ENCODE measurements at regions not wholly inside any gene's neighbourhood (a gene's known extent, or its start where the extent isn't known, plus 50 kb on each side); places are given as distances from the start of the nearest gene placed in this dataset.

DNA sequence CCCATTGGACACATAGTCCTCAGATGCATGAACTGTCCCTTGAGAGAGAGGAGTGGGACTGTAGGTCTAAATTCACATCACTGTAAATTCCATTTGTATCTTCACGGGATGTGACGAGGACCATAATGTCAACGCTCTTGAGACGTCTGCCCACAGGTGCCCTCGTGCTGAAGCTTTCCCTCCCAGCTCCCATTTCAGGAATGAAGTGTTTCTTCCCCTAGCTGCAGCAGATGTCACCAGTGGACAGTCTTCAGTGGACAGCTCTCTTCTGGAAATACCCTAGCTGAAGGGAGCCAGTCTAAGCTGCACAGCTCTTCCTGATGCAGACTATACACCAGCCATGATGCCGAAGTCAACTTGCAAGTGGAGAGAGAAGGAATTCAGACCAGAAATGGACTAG is 217.4 kb upstream of the ECI2 start:
- DNase-seq (ENCODE audit: insufficient read length, low spot score) = no peak
- no peak for FAIRE-seq
- TF ChIP-seq, protein P1, sequence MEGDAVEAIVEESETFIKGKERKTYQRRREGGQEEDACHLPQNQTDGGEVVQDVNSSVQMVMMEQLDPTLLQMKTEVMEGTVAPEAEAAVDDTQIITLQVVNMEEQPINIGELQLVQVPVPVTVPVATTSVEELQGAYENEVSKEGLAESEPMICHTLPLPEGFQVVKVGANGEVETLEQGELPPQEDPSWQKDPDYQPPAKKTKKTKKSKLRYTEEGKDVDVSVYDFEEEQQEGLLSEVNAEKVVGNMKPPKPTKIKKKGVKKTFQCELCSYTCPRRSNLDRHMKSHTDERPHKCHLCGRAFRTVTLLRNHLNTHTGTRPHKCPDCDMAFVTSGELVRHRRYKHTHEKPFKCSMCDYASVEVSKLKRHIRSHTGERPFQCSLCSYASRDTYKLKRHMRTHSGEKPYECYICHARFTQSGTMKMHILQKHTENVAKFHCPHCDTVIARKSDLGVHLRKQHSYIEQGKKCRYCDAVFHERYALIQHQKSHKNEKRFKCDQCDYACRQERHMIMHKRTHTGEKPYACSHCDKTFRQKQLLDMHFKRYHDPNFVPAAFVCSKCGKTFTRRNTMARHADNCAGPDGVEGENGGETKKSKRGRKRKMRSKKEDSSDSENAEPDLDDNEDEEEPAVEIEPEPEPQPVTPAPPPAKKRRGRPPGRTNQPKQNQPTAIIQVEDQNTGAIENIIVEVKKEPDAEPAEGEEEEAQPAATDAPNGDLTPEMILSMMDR (IDR thresholded peaks at IDR 0.05; ENCODE audit: insufficient read depth, missing control alignments) = no peak

DNA sequence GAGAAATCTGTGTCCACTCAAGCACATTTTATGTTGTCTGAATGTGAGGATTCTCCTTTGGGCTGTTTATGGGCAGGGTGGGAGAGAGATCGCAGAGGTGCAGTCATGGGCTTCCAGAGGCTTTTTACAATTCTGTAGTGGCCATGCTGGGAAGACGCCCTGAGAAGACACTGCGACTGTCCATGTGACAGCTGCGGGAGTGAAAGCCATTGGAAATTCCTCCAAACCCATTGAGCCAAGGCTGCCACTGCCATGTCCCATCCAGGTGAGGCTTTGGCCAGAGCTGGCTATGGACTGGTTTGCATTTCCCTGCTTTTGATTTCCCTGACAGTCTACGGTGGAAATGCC is 216.9 kb upstream of the ECI2 start:
- no peak for DNase-seq (ENCODE audit: insufficient read length, low spot score)
- FAIRE-seq = no peak
- TF ChIP-seq, protein P1 (IDR thresholded peaks at IDR 0.05; ENCODE audit: insufficient read depth, missing control alignments) = no peak

DNA sequence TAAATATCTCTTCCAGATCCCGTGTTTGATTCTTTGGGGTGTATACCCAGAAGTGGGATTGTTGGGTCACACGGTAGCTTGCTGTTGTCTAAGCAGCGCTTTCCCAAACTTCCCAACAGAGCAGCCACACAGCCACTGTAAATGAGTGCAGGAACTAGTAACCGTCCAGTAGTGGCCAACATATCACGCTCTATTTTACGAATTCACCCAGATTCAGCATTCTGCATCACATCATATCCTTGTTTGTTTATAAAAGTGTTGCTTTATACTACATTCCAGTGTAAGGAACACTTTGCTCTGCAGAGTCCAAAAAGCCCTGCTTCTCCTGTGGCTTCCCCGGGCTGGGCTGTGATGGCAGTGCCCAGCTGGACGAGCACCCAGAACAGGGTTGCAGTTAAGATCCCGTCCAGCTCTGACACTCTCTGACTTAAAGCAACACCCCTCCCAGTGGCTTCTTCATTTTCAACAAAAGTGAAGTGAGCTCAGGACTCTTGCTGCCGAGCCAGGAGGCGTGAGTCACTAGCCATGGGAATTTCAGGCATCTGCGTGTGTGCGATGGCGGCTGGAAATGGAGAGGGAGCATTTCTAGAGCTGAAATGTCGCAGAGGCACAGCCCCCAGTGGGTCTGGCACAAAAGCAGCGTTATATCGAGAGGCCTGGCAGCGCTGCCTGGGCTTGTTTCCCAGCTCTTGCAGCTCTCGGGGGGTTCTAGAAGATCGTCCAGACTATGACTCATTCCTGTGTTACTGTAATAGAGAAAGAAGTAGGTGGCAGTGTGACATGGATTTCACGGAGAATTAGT is 216.3 kb upstream of the ECI2 start:
- TF ChIP-seq, protein P1 (IDR thresholded peaks at IDR 0.05; ENCODE audit: insufficient read depth, missing control alignments) = no peak
- no peak for DNase-seq (ENCODE audit: insufficient read length, low spot score)
- no peak for FAIRE-seq

DNA sequence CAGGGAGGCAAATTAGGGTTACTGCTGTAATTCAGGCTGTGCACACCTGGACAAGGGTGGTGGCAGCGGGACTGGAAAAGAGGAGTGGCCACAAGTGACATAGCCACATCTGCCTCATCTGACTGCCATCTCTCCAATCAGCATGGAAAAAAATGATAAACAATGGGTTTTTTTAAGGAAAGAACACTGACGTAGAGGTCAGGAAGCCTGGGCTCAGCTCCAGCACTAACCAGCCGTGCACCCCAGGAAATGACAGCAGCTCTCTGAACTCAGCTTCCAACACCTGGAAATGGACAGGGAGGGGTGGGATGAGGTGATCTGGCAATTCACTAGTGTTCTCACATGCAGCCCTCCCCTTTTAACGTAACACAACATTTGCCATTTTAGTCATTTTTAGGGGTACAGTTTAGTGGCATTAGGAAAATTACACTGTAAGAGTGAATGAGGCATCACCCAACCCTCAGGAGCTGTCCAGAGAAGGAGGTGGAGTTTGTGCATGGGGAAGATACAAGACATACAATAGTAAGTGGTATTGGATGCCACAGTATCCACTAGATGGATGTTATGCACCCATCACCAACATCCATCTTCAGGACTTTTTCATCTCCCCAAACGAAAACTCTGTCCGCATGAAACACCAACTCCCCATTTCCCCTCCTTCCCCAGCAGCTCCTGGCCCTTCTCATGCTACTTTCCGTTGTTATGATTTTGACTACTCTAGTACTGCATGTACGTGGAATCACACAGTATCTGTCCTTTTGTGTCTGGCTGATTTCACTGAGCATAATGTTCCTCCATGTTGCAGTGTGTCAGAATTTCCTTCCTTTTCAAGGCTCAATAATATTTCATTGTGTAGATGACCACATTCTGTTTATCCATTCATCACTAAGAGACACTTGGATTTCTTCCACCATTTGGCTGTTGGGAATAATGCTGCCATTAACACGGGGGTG is 215.5 kb upstream of the ECI2 start:
- DNase-seq (ENCODE audit: insufficient read length, low spot score) (no peak), FAIRE-seq (no peak)
- TF ChIP-seq, protein P1 (IDR thresholded peaks at IDR 0.05; ENCODE audit: insufficient read depth, missing control alignments) = no peak

DNA sequence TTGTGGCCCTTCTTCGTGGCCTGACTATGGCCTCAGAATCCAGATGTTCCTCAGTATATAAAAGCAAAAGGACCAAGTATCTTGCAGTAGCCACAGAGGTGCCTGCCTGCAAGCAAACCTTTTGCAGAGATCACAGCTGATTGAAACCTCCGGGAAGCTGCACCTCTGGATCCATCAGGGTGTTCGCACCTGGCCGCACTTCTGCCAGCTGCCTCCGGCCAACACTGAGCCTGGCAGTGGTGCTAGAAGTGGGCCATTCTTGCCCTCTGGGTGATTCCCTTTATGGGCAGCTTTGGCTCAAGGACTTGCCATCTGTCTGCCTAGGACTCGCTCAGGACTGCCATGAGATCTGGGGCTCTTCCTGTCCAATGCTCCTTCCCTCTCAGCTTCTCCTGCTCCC is 214.6 kb upstream of the ECI2 start:
- FAIRE-seq (no peak), DNase-seq (ENCODE audit: insufficient read length, low spot score) (no peak)
- TF ChIP-seq, protein P1 (IDR thresholded peaks at IDR 0.05; ENCODE audit: insufficient read depth, missing control alignments) = no peak

DNA sequence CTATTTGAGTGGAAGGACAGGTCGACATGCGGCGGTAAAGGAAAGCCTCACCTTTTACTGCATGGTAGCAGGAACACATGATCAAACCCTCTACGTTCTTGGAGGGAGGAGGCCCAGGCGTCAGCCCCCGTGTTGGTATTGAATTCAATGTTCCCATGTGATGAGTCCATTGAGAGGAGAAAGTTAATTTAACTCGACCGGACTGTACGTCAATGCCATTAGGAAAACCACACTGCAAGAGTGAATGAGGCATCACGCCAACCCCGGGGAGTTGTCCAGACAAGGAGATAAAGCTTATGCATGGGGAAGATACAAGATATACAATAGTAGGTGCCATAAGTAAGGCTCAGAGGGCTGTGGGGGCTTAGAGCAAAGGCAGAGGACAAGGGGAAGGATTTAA is 213.9 kb upstream of the ECI2 start:
- DNase-seq (ENCODE audit: insufficient read length, low spot score) (no peak), FAIRE-seq (no peak)
- TF ChIP-seq, protein P1 (IDR thresholded peaks at IDR 0.05; ENCODE audit: insufficient read depth, missing control alignments) = no peak

All from D721Med (cell line).